HG02610 (cell line): ENCODE measurements at regions not wholly inside any gene's neighbourhood (a gene's known extent, or its start where the extent isn't known, plus 50 kb on each side); places are given as distances from the start of the nearest gene placed in this dataset.
"Not testable (repeated sequence)": the region's sequence is repeated elsewhere in the genome, so short reads cannot be mapped to it uniquely, and the experiment has no call there.

Source experiments
- ATAC-seq: cut with Tn5 transposase; IDR thresholded peaks from one replicate; pipeline ENCODE4 v1.9.1; 2021; ENCODE audit warnings: mild to moderate bottlenecking, moderate library complexity; ENCODE audit not compliant: unreplicated experiment

- no peak for ATAC-seq
Observed at GRCh38 chr13:55160867-55161266, 1979.9 kb upstream of the PRR20A start.

GRCh38 chr13:55178582-55178981 is 1962.1 kb upstream of the PRR20A start:
- ATAC-seq = not testable (repeated sequence)

- ATAC-seq = no peak
Observed at GRCh38 chr13:55190996-55191395, 1949.7 kb upstream of the PRR20A start.

GRCh38 chr13:55199134-55199533 is 1941.6 kb upstream of the PRR20A start:
- no peak for ATAC-seq

GRCh38 chr13:55214841-55215345 is 1925.8 kb upstream of the PRR20A start:
- no peak for ATAC-seq

- no peak for ATAC-seq
Observed at GRCh38 chr13:55219538-55219937, 1921.2 kb upstream of the PRR20A start.

- ATAC-seq = no peak
Observed at GRCh38 chr13:55229906-55230569, 1910.7 kb upstream of the PRR20A start.

GRCh38 chr13:55230570-55230908 is 1910.2 kb upstream of the PRR20A start:
- no peak for ATAC-seq

- ATAC-seq = no peak
Observed at GRCh38 chr13:55234311-55234710, 1906.4 kb upstream of the PRR20A start.

- no peak for ATAC-seq
Observed at GRCh38 chr13:55245005-55245644, 1895.6 kb upstream of the PRR20A start.

- no peak for ATAC-seq
Observed at GRCh38 chr13:55255236-55255635, 1885.5 kb upstream of the PRR20A start.

GRCh38 chr13:55263045-55263444 is 1877.7 kb upstream of the PRR20A start:
- ATAC-seq = no peak

- ATAC-seq = no peak
Observed at GRCh38 chr13:55266644-55267043, 1874.1 kb upstream of the PRR20A start.

- ATAC-seq = no peak
Observed at GRCh38 chr13:55298201-55298600, 1842.5 kb upstream of the PRR20A start.

- no peak for ATAC-seq
Observed at GRCh38 chr13:55302568-55302967, 1838.2 kb upstream of the PRR20A start.

GRCh38 chr13:55307909-55308308 is 1832.8 kb upstream of the PRR20A start:
- no peak for ATAC-seq

- no peak for ATAC-seq
Observed at GRCh38 chr13:55341891-55342290, 1798.8 kb upstream of the PRR20A start.

- ATAC-seq = no peak
Observed at GRCh38 chr13:55345224-55345623, 1795.5 kb upstream of the PRR20A start.

GRCh38 chr13:55347528-55347927 is 1793.2 kb upstream of the PRR20A start:
- no peak for ATAC-seq

GRCh38 chr13:55359067-55359466 is 1781.7 kb upstream of the PRR20A start:
- ATAC-seq = no peak

GRCh38 chr13:55361141-55361540 is 1779.6 kb upstream of the PRR20A start:
- ATAC-seq = no peak

- no peak for ATAC-seq
Observed at GRCh38 chr13:55366676-55367075, 1774.0 kb upstream of the PRR20A start.

GRCh38 chr13:55394470-55394869 is 1746.2 kb upstream of the PRR20A start:
- no peak for ATAC-seq
